Renal cortical epithelial cell (primary cell): ENCODE measurements at regions not wholly inside any gene's neighbourhood (a gene's known extent, or its start where the extent isn't known, plus 50 kb on each side); places are given as distances from the start of the nearest gene placed in this dataset.
"Not testable (repeated sequence)": the region's sequence is repeated elsewhere in the genome, so short reads cannot be mapped to it uniquely, and the experiment has no call there.

Source experiments
- DNase-seq: peaks from one replicate; pipeline ENCODE4 v3.0.0-alpha.2; 2011; ENCODE audit warnings: low read depth

GRCh38 chr14:42508209-42508946 is 901.7 kb downstream of the LRFN5 start:
- no peak for DNase-seq

- DNase-seq: no peak
Measured at GRCh38 chr14:42504433-42504832, 897.8 kb downstream of the LRFN5 start.

GRCh38 chr14:42499137-42499536 is 892.5 kb downstream of the LRFN5 start:
- DNase-seq: no peak

GRCh38 chr14:42490536-42490935 is 883.9 kb downstream of the LRFN5 start:
- no peak for DNase-seq

DNA sequence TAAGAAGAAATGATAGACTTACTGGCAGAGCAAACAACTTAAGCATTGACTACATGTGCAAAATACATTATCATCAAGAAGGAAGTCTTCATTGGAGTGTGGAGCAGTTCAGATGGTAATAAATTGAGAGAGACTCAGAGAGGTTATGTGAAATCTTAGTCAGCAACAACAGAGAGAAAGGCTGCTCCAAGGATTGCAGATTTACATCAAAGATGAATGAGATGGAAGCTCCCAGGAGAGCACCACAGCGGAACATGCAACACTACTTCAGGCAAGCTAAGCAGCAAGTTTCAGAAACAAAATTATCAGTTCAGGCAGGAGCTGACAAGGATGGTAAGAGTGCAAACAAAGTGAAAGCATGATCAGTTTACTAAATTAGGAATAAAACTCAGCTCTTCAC is 882.3 kb downstream of the LRFN5 start:
- DNase-seq: no peak

GRCh38 chr14:42482345-42482971 is 875.8 kb downstream of the LRFN5 start:
- DNase-seq: not testable (repeated sequence)

DNA sequence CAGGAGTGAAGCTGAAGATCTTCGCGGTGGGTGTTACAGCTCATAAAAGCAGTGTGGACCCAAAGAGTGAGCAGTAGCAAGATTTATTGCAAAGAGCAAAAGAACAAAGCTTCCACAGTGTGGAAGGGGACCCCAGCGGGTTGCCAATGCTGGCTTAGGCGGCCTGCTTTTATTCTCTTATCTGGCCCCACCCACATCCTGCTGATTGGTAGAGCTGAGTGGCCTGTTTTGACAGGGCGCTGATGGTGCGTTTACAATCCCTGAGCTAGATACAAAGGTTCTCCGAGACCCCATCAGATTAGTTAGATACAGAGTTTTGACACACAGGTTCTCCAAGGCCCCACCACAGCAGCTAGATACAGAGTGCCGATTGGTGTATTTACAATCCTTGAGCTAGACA is 875.0 kb downstream of the LRFN5 start:
- not testable (repeated sequence) for DNase-seq

- no peak for DNase-seq
Measured at GRCh38 chr14:42480255-42480654, 873.6 kb downstream of the LRFN5 start.

DNA sequence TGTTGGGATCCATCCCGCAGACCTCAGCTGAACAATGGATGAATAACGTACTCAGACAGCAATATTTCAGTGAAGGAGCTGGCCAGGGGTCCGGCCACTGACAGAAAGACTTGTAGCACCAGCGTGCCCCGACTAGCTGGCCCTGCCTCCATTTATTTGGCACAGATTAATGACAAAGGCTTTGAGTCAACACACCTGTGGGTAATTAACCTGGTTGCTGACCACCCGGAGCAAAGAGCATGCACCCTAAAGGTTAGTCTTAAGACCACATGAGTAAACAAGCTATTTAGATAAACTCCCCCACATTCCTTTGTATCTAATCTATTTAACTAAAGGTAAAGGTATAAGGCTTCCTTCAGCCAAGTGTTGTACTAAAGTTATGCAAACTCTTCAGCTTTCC is 868.6 kb downstream of the LRFN5 start:
- DNase-seq: no peak

GRCh38 chr14:42470427-42470719 is 863.7 kb downstream of the LRFN5 start:
- DNase-seq: no peak

DNA sequence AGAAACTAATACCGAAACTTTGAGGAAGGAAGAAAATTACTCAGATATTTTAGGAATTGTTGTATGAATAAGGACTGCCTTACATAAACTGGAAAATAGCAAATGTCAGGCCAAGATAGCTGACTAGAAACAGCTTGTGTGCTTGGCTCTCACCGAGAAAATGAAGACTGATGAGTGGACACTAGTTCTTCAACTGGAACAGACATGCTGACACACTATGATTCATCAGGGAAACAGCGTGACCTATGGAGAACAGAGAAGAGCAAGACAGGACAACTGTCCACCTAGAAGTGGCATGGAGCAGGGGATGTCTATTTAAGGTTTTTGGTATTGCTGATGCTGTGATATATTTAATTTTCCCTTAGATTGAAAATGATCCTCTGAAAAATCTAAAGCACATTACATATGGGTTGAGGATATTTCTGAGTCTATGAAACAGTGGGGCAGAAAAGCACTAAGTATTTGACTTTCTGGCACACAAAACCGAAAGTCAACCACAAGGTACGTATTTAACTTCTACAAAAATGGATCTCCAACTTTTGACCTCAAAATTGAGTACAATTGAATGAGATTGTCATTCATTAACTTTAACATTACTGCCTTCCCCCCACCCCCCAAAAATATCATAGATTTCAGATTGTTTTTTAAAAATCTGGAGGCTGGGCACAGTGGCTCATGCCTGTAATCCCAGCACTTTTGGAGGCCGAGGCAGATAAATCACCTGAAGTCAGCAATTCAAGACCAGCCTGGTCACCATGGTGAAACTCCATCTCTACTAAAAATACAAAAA is 863.2 kb downstream of the LRFN5 start:
- peak; percentile 44 for DNase-seq

GRCh38 chr14:42460673-42461072 is 854.0 kb downstream of the LRFN5 start:
- no peak for DNase-seq

- peak; percentile 3 for DNase-seq
Measured at GRCh38 chr14:42459171-42459685, 852.6 kb downstream of the LRFN5 start.

- DNase-seq: no peak
Measured at GRCh38 chr14:42441615-42442014, 834.9 kb downstream of the LRFN5 start.

GRCh38 chr14:42437809-42438208 is 831.1 kb downstream of the LRFN5 start:
- no peak for DNase-seq

DNA sequence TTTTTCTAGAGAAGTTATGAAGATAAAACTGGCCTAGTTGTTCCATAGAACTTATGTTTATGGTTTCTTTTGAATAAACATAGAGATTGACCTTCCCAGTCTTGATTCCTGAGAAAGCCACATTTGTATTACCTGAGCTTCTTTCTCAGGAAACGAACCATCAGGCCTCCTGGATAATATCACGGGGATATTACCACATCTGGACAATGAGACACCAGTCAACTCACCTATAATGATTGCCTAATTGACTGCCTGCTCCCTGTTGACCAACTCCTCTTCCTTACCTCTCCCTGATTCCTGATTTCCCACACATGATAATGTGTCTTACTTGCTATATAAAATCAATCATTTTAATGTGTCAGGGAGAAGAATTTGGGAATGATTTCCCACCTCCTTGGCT is 822.7 kb downstream of the LRFN5 start:
- DNase-seq: no peak

DNA sequence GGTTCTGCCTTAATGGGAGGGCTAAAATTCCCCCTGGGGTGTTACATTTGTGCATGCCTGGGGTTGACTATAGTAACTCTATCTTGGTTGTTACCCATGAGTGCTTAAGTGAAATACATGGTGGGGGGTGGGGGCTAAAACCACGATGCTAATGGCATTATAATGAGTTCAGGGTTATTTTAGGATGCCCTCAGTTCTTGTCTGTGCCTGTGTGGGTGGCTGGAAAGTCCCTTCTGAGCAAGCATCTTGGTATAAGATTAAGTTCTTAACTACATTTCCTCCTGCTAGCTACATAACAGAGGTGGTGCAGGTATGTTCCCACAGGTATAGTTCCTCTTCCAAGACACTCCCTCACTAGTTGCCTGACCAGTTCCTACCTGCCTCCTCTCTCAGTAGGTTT is 822.3 kb downstream of the LRFN5 start:
- peak; percentile 17 for DNase-seq

DNA sequence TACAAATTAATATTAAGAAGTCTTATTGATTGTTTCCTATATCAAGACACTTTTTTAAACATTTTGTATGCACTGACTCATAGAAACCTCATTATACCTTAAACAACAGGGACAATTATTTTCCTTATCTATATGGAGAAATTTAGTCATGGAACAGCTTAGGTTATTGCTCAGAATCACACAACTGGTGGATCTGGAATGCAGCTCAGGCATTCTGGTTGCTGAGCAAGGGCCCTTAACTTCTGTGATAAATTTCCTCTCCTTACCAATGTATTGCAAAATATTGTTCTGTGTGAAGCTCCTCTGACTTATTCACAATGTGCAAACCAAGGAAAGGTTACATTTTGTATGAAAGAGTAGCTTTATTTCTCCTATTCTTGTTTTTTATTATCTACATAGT is 817.8 kb downstream of the LRFN5 start:
- no peak for DNase-seq

- DNase-seq: no peak
Measured at GRCh38 chr14:42421377-42422078, 814.9 kb downstream of the LRFN5 start.

- DNase-seq: no peak
Measured at GRCh38 chr14:42420071-42420470, 813.4 kb downstream of the LRFN5 start.

DNA sequence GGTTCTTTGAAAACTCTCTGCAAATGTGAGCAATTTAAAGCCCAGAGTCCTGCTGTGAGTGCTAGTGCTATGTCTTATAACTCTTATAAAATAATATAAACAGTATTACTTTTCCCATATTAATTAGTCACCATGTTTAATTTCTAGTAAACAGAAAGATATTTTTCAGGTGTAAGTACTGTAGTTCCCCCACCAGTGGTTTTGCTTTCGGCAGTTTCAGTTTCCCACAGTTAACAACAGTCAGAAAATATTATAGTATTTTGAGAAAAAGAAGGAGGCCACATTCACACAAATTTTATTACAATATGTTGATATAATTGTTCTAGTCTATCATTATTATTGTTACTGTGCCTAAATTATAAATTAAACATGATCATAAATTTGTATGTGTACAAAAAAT is 800.5 kb downstream of the LRFN5 start:
- DNase-seq: no peak

- no peak for DNase-seq
Measured at GRCh38 chr14:42391146-42391834, 784.6 kb downstream of the LRFN5 start.
